SW480 (cell line): ENCODE measurements at regions not wholly inside any gene's neighbourhood (a gene's known extent, or its start where the extent isn't known, plus 50 kb on each side); places are given as distances from the start of the nearest gene placed in this dataset.

Source experiments
- DNase-seq: peaks from one replicate; pipeline ENCODE4 v3.0.0-alpha.2; 2016; ENCODE audit warnings: low spot score

DNA sequence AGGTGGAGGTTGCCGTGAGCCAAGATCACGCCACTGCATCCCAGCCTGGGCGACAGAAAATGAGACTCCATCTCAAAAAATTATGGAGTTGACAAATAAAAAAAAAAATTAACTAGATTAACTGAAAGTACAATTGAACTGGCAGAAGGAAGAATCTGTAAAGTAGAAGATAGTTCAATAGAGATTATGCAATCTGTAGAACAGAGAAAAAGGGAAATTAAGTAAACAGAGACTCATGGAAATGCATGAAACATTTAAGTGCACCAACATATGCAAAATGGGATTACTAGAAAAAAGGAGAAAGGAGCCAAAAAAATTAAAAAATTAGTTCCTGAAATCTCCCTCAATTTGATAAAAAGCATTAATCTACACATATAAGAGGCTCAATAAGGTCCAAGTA is 188.8 kb upstream of the KHDRBS2 start:
- DNase-seq = no peak

DNA sequence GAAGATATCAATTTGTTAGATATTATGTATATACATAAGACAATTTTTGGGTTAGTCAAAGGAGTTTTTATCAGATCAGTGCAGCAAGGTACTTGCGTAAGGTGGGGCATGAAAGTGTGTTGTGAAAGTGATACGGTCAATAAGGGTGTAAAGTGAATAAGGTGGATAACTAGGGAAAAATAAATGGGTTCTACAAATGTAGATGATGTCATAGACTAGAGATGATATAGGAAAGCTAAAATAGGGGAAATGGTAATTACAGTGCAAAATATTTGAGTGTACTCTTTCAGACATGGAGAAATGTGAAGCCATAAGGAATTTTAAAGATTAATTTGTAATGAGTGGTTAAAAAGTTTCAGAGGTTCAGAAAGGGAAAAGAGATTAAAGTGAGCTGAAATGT is 180.6 kb upstream of the KHDRBS2 start:
- no peak for DNase-seq

DNA sequence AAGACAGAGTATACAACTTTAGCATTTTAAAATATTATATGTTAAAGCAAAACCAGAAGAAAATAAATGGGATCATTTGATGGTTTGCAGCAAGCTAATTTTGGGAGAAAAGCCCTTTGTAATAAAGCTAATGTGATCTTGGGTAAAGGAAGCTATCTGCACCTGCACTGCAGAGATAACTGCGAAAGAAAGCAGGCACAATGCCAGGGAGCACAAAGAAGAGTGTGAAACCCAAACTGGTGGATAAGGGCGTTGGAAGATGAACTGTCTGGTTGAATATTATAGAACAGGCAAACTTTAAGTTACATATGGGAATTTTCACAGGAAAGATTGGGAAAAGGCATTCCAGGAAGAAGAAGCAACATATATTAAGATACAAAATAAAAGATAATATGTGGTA is 179.2 kb upstream of the KHDRBS2 start:
- no peak for DNase-seq

DNA sequence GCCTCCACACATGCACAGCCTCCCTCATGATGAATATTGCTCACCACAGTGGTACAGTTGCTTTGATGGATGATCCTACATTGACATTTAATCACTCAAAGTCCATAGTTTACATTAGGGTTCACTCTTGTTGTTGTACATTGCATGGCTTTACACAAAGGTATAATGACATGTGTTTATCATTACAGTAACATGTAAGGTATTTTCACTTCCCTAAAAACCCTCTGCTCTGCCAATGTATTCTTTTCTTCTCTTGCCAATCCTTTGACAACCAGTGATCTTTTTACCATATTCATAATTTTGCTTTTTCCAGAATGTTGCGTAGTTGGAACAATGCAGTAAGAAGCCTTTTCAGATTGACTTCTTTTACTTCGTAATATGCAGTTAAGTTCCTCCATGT is 166.6 kb upstream of the KHDRBS2 start:
- no peak for DNase-seq

DNA sequence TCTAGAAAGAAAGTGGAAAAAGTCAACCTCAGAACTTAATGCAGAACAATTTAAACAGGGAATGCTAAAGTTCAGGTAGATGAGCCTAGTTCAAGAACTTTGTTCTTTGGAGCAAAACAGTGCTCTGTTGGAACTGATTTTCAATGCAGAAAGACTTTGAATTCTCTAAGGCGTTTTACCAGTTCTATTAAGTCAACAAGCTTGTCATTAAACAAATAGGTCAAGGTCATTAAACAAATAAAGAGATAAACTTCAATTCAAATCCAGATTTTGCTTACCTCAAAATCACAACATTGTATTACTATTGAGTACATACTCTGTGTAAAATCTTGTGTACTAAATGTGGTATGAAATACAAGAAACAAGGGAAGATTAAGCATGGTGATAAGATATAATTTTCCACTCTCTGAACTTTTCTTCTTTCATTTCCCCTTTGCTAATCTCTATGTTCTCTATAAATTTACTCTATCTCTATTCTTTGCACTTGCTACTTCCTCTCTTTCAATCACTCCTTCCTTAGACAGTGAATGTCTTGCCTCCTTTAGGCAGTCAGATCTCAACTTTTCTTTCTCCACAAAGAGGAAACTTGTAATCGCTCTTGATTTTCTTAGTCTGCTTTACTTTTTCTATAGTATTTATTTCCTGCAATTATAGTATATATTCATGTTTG is 160.8 kb upstream of the KHDRBS2 start:
- no peak for DNase-seq

DNA sequence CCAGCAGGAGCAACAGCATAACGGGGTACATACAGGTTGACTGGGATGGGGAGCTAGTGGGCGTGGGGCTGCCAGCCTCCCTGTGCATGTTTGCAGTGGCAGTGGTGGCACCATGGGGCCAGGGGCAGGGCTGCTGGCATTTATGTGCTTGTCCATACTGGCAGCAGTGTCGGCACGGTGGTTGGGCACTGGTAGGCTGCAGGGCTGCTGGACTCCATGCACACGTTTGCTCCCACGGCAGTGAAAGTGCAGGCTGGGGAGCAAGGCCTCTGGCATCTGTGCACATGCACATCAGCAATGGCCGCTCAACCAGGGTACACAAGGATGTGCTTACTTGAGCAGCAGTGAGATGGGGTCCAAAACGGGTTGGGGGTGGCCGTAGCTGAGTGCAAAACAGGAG is 159.5 kb upstream of the KHDRBS2 start:
- no peak for DNase-seq

DNA sequence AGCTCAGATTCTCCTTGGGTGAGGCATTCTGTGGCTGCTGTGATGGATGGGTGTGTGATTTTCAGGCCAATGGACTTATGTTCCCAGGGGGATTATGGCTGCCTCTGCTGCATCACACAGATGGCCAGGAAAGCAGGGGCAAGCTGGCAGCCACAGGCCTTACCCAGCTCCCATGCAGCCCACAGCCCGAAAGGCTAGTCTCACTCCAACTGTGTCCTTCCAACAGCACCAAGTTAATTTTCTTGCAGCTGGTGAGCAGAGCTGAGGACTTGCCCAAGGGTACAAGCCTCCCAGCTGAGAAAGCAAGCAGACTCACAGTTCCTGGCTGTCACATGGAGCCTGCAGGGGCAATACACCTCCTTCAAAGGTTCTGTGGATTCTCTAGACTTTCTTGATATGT is 155.2 kb upstream of the KHDRBS2 start:
- DNase-seq = no peak

DNA sequence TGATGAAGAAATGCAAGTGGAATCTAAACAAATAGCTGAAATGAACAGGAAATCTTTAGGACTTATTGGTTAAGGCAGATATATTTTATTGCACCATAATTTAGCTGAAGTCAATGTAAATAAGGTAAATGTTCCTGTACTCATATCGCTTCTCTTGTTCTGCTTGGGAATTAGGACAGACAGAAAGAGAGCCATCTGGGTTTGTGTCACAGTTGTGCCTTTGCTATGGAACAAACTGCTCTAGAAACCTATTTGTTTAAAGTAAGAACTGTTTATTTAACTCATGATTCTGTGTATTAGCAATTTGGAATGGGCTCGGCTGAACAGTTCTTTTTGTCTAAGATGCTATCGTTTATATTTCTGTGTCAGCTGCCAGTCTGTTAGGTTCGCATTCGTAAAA is 143.8 kb upstream of the KHDRBS2 start:
- no peak for DNase-seq

DNA sequence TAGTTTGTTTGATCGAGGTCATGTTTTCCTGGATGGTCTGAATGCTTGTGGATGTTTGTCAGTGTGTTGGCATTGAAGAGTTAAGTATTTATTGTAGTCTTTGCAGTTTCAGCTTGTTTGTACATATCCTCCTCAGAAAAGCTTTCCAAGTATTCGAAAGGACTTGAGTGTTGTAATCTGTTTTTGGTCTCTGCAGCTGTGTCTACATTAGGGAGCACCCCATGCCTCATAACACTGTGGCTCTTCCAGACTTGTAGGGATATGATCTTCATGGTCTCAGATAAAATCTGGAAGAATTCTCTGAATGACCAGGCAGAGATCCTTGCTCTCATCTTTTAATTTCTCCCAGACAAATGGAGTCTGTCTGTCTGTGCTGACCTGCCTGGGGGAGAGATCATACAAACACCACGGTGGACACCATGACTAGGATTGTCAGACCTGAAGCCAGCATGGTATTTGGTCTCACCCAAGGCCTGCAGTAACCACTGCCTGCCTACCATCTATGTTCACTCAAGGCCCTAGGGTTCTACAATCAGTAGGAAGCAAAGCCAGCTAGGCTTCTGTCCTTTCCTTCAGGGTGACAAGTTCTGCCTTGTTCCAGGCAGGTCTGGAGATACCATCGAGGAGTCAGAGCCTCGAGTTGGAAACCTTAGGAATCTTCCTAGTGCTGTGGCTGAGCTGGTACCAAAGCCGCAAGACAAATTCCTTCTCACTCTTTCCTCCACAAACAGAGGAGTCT is 114.7 kb upstream of the KHDRBS2 start:
- DNase-seq = no peak

DNA sequence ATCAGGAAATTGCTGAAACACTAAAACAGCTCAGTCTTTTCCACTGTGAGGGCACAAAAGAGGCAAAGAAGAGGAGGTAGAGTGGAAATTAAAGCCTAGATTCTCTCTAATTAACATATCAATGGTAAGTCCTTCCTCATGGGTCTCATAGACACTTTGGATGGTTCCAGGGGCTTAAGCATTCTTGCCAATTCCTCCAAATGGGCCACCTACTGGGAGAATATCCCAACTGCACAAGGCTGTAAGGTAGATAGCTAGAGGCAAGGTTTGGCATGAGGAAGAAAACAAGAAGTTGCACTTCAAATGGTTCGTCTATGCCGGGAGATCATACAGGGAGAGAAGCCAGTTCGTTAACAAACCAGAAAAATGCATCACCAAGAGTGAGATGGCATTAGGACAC is 107.6 kb upstream of the KHDRBS2 start:
- DNase-seq = no peak

DNA sequence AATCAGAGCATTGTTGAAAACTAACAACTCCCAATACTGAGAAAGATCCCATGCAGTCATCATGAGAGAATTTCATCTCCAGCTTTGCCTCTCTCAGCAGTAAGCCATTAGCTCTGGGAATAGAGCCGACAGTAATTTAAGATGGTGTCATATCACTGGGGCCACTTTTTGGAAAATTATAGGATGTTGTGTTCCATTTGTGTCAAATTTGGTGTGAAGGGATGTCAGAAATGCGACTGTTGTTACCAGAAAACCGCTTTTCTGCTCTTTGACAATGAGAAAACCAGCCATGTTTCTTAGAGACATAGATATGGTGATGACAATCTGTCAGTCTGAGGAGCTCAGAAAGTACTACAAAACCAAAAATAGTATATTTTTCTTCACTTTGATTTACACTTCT is 106.3 kb upstream of the KHDRBS2 start:
- DNase-seq = no peak

DNA sequence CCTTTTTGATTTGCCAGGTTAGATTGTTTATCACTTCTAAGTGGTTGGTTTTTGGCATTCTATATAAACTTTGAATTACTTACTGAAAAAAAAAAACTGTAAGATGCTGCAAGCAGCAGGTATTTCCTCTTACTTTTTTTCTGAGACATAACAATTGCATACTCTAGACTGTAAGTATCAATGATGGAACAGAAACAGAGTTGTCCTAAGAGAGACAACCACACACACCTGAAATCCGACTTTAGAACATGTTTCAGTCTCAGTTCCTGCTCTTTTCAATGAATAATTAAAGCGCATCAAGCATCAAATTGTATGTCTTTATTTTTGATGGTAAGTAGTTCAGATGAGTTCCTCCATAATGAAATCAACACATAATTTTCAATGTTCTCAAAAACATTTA is 105.3 kb upstream of the KHDRBS2 start:
- DNase-seq = no peak

DNA sequence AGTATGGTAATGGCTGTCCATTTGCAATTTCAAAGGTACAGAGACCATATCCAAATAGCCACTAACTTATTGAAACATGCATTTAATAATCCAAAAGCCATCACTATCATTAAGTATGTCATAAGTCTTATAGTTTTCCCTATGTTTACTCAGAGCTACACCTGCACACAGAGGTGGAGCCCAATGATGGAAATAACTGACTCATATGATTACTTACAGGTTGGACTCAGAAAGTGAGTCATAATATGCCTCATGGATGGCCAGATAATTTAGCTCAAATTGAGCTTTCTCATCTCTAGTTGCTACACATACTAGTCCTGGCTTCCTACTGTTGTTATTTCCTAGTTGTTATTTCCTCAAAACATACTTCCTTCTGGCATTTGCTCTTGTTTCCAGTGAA is 104.4 kb upstream of the KHDRBS2 start:
- DNase-seq = no peak

DNA sequence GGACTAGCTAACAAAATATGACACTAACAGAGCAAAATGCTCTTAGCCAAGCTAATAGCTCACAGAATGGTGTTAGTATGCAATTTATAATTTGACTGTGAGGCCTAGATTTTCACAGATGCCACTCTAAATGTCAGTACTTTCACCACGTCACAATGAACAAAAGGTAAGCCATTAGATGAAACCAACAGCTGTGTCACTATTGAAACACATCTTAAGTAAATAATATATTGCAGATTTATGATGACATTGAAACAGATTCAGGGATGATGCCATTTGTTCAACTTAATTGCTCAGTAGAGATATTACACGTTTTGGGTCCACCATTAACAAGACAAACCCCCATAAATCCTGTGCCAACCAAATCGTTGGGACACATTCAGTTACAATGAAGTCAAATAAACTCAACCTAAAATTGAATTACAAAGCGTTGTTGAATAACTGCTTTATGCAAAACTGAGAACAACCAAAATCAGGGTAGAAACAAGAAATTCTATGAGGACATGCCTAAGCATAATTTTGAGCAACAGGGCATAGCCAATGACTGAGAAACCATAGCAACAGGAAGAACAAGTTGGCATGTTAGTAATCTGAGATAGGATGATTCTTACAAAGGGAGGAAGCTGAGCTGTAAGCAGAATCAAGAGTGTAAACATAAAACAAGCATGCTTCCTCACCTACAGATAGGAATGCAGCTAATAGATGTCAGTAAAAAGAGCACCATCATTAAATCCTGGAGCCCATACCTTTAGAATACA is 85.6 kb upstream of the KHDRBS2 start:
- DNase-seq = no peak

DNA sequence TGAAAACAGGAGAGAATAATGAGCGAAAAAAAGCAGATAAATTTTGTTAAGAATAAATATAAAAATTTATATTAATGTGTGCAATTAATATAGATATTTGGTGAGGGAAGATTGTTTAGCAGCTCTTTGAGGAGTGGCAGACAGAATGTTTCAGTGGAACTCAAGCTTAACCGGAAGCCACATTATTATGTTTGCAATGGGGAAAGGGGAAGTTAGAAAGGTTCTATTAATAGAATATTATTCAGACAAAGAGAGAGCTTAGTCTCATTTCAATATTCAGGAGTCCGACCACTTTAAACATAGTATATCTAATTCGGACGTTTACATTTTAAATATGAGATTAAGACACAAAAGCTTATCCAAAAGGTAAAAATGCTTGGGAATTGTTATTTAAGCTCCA is 81.6 kb upstream of the KHDRBS2 start:
- DNase-seq = no peak

DNA sequence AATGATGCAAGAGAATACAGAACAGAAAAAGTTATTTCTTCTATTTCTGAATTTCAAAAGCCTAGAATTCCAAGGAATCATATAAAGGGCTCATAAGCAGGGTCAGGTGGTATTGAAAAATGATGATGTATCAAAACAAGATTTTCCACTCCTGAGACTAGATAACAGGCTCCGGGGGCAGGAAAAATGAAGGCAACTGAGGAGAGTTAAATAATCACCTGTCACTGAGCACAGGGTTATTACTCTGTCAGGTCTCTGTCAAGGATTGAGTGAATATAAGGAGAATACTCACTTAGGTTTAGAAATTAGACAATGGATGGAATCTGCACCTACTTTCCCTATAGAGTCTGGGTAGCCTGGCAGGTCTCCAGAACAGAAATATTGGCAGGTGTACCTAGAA is 76.1 kb upstream of the KHDRBS2 start:
- no peak for DNase-seq

DNA sequence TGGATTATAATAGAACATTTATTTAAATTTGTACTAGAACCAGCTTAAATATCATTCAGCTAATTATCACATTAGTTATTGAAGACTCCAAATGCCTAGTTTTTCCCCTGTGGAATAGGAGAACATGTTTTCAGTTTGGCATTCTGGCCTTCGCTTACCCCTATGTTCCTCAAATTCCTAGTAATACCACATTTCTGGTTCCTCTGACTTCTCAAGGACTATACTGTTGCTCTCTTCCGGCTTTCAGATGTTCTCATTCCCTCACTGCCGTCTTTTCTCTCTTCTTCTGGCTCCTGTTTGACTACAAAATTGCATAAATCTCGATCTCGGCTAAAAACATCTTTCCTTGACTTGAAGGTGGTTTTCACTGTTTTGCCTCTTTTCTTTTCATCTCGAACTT is 71.8 kb upstream of the KHDRBS2 start:
- DNase-seq = no peak

DNA sequence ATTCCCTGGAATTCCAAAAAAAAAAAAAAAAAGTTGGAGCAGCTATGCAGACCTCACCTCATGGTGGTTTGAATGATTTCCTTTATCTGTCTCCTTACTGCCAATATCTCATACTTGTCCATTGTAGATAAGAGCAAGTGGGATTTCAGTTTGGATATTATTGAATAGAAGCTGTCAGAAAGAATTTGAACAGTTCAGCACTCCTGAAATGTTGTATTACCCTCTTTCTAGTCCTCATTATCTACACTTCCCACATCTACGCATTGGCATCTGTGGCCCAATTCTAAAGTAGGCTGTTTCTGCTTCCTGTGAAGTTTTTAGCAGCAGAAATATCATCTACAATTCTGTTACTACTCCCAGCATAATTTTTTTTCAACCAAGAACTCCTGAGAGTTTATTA is 68.2 kb upstream of the KHDRBS2 start:
- DNase-seq = no peak

DNA sequence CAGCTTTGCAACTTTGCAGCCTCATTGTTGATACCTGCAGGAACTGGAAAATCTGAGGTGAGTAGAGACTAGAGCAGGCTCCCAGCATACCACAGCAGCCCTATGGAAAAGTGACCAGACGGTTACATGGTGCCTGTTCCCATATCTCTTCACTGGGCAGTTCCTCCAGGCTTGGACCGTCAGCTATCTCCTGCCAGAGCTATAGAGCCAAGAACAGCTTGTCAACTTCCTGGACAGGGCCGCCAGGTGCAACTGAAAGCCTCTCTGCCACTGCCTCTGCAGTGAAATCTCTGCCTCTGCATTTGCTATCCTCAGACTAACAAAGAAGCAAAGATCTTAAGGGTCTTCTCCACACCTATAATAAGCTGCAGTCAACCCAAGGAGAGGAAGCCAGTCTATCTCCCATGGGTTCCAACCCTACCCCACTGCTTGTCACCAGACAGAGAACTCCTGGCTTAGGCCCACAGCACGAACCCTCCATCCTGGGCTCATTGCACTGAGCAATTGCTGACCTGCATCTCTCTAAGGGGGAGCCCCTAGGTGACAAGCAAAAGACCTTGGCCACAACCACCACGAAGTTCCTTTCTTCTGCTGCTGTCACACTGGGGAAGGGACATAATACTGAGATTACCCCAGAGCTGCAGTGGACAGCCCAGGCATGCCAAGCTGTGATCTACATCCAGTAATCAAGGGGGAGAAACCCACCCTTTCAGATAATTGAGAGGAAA is 60.1 kb upstream of the KHDRBS2 start:
- DNase-seq = no peak

DNA sequence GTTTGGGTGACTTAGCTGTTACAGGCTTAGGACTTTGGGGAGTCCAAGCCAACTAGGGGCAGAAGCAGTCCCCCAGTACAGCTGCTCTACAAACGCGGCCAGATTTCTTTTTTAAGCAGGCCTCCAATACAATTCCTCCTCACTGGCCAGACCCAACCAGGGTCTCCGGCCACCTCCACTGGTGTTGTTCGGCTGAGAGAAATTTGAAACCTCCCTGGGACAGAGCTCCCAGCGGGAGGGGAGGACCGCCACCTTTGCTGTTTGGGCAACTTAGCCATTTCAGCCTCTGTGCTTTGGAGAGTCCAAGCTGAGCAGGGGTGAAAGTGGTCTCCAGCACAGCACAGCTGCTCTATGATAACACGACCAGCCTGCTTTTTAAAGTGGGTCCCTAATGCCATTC is 59.4 kb upstream of the KHDRBS2 start:
- no peak for DNase-seq

DNA sequence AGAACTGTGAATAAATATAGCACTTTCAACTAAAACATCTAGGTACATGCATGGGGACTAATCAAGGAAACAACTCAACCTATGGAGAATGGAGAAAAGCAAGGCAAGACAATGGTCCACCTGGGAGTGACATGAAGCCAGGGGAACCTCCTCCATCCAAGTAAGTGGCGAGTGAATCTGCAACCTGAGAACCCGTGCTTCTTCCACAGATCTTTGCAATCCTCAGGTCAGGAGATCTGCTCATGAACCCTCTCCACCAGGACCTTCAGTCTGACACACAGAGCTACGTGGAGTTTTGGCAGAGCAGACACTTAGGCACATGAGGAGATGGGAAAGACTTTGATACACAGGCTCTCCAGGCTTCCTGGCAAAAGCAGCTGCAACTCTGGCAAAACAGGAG is 58.8 kb upstream of the KHDRBS2 start:
- DNase-seq = no peak

DNA sequence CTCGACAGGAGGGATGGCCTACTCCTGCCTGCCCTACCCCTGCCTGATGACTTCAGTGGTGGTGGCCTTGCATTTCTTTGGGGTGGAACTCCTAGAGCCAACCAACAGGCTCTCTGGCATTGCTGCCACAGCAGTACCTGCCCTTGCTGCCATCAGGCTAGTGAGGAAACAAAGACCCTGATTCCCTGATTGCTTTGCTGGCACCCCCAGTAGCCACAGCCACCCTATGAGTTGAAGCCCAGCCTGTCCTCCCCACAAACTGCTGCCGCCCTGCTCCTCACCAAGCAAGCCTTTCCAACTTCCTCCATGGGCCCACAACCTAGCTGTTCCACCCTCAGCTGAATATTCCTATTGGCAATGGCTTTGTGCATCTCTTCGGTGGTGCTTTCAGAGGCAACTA is 52.5 kb upstream of the KHDRBS2 start:
- DNase-seq = no peak
